OCI-LY3 (cell line): ENCODE measurements at regions not wholly inside any gene's neighbourhood (a gene's known extent, or its start where the extent isn't known, plus 50 kb on each side); places are given as distances from the start of the nearest gene placed in this dataset.

Experiments
- H2AFZ ChIP-seq: fragments of 200-600, 300-600 bp; shearing (Covaris generic); 2 replicates; pipeline ENCODE4 v1.6.0; 2014; ENCODE audit warnings: antibody characterized with exemption, low read depth, low read length
- H3K27ac ChIP-seq: fragments of 200-600, 300-600 bp; sonication (generic); 2 replicates; pipeline ENCODE4 v1.5.1; 2014; ENCODE audit warnings: mild to moderate bottlenecking, low read length, moderate library complexity, mixed read lengths
- H3K27me3 ChIP-seq: fragments of 200-600, 300-600 bp; sonication (generic); 2 replicates; pipeline ENCODE4 v1.6.1; 2014; ENCODE audit warnings: low read depth, low read length, mixed read lengths
- H3K36me3 ChIP-seq: fragments of 200-600, 300-600 bp; sonication (generic); replicated peaks from 2 replicates; pipeline ENCODE3; 2014; ENCODE audit warnings: low read depth, low read length, mixed read lengths
- H3K4me1 ChIP-seq: fragments of 300-600, 200-600 bp; sonication (generic); 2 replicates; pipeline ENCODE4 v1.6.1; 2014; ENCODE audit warnings: low read length, mixed read lengths
- H3K4me2 ChIP-seq: fragments of 200-600, 300-600 bp; sonication (generic); 2 replicates; pipeline ENCODE4 v1.6.1; 2014; ENCODE audit warnings: low read length, mixed read lengths
- H3K4me3 ChIP-seq: fragments of 300-600, 200-600 bp; sonication (generic); 2 replicates; pipeline ENCODE4 v1.5.1; 2014; ENCODE audit warnings: antibody characterized with exemption, mild to moderate bottlenecking, low read length, moderate library complexity
- H3K79me2 ChIP-seq: fragments of 300-600, 200-600 bp; shearing (Covaris generic); 2 replicates; pipeline ENCODE4 v1.6.1; 2014; ENCODE audit warnings: mild to moderate bottlenecking, low read length, mixed read lengths
- H3K9ac ChIP-seq: fragments of 300-600, 200-600 bp; shearing (Covaris generic); 2 replicates; pipeline ENCODE4 v1.6.0; 2014; ENCODE audit warnings: mild to moderate bottlenecking, low read length, moderate library complexity
- H3K9me3 ChIP-seq: fragments of 200-600, 300-600 bp; shearing (Covaris generic); 2 replicates; pipeline ENCODE4 v1.6.1; 2014; ENCODE audit warnings: low read length, mixed read lengths; ENCODE audit not compliant: insufficient read depth
- H4K20me1 ChIP-seq: fragments of 200-600, 300-600 bp; sonication (generic); 2 replicates; pipeline ENCODE4 v1.6.1; 2016; ENCODE audit warnings: low read length, mixed read lengths; ENCODE audit not compliant: insufficient read depth
- EZH2phosphoT487 ChIP-seq: fragments of 200-600 bp; shearing (Covaris generic); IDR thresholded peaks from 2 replicates; pipeline ENCODE4 v1.6.1; 2018; ENCODE audit warnings: antibody characterized with exemption, mixed run types, low read depth
- TF ChIP-seq, protein P1 (sequence below): fragments of 200-600, 300-600 bp; sonication (generic); IDR thresholded peaks from 2 replicates; pipeline ENCODE4 v1.5.1; 2014; ENCODE audit warnings: antibody characterized with exemption, low read length, low read depth

DNA sequence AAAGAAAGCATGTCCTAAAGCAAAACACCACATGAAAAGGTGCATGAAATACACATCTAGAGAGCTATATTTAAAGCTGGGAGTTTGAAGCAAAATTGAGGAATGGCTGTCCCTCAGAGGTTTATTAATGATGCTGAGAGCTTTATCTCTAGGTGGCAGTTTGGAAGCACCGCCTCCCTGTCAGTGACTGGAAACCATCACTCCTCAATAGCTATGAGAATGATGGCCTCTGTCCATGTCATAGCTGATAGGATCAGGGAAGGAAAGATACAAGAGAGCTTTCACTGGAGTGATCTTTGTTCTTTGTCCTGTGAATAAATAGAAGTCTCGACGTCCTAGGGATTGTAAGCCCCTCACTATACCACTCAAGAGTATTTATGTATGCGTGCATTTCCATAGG lies 110.5 kb downstream of the NUDT12 start:
- Histone ChIP-seq H3K9me3 (no peaks in the 10 kb centered on the region), H3K27me3 (no peaks in the 10 kb centered on the region), H3K79me2 (no peaks in the 10 kb centered on the region), H3K27ac (no peak overlapping the region), H2AFZ (no peak overlapping the region), H3K4me1 (no peaks in the 10 kb centered on the region), H3K4me2 (no peak overlapping the region), H3K9ac (no peak overlapping the region), H3K4me3 (no peak overlapping the region), H4K20me1 (no peaks in the 10 kb centered on the region), H3K36me3 (no peaks in the 10 kb centered on the region)
- TF ChIP-seq EZH2phosphoT487, result no peak
- TF ChIP-seq, protein P1, sequence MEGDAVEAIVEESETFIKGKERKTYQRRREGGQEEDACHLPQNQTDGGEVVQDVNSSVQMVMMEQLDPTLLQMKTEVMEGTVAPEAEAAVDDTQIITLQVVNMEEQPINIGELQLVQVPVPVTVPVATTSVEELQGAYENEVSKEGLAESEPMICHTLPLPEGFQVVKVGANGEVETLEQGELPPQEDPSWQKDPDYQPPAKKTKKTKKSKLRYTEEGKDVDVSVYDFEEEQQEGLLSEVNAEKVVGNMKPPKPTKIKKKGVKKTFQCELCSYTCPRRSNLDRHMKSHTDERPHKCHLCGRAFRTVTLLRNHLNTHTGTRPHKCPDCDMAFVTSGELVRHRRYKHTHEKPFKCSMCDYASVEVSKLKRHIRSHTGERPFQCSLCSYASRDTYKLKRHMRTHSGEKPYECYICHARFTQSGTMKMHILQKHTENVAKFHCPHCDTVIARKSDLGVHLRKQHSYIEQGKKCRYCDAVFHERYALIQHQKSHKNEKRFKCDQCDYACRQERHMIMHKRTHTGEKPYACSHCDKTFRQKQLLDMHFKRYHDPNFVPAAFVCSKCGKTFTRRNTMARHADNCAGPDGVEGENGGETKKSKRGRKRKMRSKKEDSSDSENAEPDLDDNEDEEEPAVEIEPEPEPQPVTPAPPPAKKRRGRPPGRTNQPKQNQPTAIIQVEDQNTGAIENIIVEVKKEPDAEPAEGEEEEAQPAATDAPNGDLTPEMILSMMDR, result no peak

GRCh38 chr5:103451261-103451660 lies 111.3 kb downstream of the NUDT12 start:
- no peak overlapping the region for H3K27ac ChIP-seq
- TF ChIP-seq, protein P1, result no peak
- no peak for TF ChIP-seq EZH2phosphoT487
- no peak overlapping the region for H3K4me3 ChIP-seq
- no peak overlapping the region for H3K4me2 ChIP-seq
- no peaks in the 10 kb centered on the region for H3K79me2 ChIP-seq
- no peak overlapping the region; the same call in 1 of the 2 replicates for H2AFZ ChIP-seq
- no peaks in the 10 kb centered on the region for H3K9me3 ChIP-seq
- no peaks in the 10 kb centered on the region for H3K4me1 ChIP-seq
- H3K9ac ChIP-seq, result no peak overlapping the region
- no peaks in the 10 kb centered on the region for H3K36me3 ChIP-seq
- H3K27me3 ChIP-seq, result no peaks in the 10 kb centered on the region
- H4K20me1 ChIP-seq, result no peaks in the 10 kb centered on the region

GRCh38 chr5:103450333-103451061 lies 112.1 kb downstream of the NUDT12 start:
- no peak overlapping the region; the same call in 1 of the 2 replicates for H2AFZ ChIP-seq
- no peak overlapping the region for H3K27ac ChIP-seq
- TF ChIP-seq, protein P1, result no peak
- TF ChIP-seq EZH2phosphoT487, result no peak
- H3K4me2 ChIP-seq, result no peak overlapping the region
- H3K9me3 ChIP-seq, result no peaks in the 10 kb centered on the region
- H3K79me2 ChIP-seq, result no peaks in the 10 kb centered on the region
- no peak overlapping the region for H3K4me3 ChIP-seq
- H3K27me3 ChIP-seq, result no peaks in the 10 kb centered on the region
- no peaks in the 10 kb centered on the region for H3K36me3 ChIP-seq
- no peaks in the 10 kb centered on the region for H3K4me1 ChIP-seq
- no peak overlapping the region for H3K9ac ChIP-seq
- no peaks in the 10 kb centered on the region for H4K20me1 ChIP-seq

DNA sequence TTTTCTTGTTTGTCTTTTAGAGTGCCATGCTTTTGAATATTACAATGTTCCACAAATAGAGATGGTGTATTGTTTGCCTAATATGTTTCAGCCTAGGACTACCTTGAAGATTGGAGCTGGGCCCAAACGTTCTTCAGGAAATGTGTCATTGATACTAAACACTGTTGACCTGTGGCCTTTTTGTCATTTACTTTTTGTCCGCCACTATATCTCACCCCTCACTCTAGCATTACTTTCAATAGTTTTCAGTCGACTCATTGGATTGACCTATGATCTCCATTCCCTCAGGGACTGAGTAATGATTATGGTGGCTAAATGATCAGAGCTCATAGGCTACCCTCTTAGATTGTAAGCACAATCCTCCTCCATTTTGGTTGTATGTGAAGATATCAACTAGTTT lies 115.8 kb downstream of the NUDT12 start:
- Histone ChIP-seq H3K4me1 (peaks cover 8% of the 10 kb centered on the region), H3K9ac (no peak overlapping the region), H3K79me2 (no peaks in the 10 kb centered on the region), H3K4me2 (no peak overlapping the region), H3K9me3 (no peaks in the 10 kb centered on the region), H2AFZ (no peak overlapping the region), H3K27me3 (no peaks in the 10 kb centered on the region), H4K20me1 (no peaks in the 10 kb centered on the region), H3K4me3 (no peak overlapping the region), H3K27ac (no peak overlapping the region), H3K36me3 (no peaks in the 10 kb centered on the region)
- TF ChIP-seq, protein P1, result no peak
- no peak for TF ChIP-seq EZH2phosphoT487
